ENCODE measurements at regions not wholly inside any gene's neighbourhood (a gene's known extent, or its start where the extent isn't known, plus 50 kb on each side); places are given as distances from the start of the nearest gene placed in this dataset.
"Not testable (repeated sequence)": the region's sequence is repeated elsewhere in the genome, so short reads cannot be mapped to it uniquely, and the experiment has no call there.

DNA sequence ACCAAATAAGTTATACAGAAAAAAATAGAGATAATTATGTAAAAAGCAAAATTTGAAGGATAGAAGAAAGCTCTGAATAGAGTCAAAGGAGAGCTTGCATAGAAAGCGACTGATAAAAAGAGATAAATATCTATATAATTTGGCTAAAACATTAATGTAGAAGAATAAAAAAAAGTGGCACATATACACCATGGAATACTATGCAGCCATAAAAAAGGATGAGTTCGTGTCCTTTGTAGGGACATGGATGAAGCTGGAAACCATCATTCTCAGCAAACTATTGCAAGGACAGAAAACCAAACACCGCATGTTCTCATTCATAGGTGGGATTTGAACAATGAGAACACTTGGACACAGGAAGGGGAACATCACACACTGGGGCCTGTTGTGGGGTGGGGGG lies 693.3 kb upstream of the NR2F2 start:
- not testable (repeated sequence) for TF ChIP-seq EZH2 (IDR thresholded peaks at IDR 0.05; ENCODE audit: insufficient read depth, poor library complexity, severe bottlenecking); EZH2phosphoT487 (IDR thresholded peaks at IDR 0.05; ENCODE audit: insufficient read depth, low read depth)

Measured in GM23248 (cell line).